Astrocyte of the spinal cord (primary cell): ENCODE measurements at regions not wholly inside any gene's neighbourhood (a gene's known extent, or its start where the extent isn't known, plus 50 kb on each side); places are given as distances from the start of the nearest gene placed in this dataset.

Experiments
- DNase-seq: peaks from one replicate; pipeline ENCODE4 v3.0.0; 2011; ENCODE audit warnings: low read depth, low spot score
- H3K4me3 ChIP-seq: 2 replicates; pipeline ENCODE4 v1.5.1; 2011; ENCODE audit warnings: low read depth, mild to moderate bottlenecking, low read length, moderate library complexity
- in situ Hi-C: cut with HindIII; loops from 2 replicates; pipeline ENCODE4 v1.10.0; 2017; ENCODE audit warnings: low sequenced_read_pairs
- TF ChIP-seq, protein P1 (sequence below): IDR thresholded peaks from 2 replicates; pipeline ENCODE4 v1.5.1; 2012; ENCODE audit warnings: low read depth, mild to moderate bottlenecking, low read length, inconsistent platforms

DNA sequence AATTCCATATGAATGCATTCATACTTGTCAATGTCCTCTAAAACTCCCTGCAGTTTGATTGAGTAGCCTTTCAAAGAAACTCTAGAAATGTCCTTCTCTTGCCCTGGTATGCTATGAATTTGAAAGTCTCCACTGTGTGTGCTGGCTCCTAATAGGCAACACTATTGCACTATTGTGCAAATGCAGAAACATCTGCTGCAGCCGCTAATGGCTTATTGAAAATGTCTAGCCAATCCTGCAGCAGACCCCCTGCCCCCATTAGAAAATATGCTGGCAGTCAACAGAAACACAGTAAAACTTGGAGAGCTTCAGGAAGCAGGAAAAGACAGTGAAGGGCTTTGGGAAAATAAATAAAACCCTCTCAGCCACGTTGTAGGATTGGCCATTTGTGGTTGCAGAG, 87.3 kb upstream of the GRAMD2B start:
- in situ Hi-C loops = no loop called here
- TF ChIP-seq, protein P1, sequence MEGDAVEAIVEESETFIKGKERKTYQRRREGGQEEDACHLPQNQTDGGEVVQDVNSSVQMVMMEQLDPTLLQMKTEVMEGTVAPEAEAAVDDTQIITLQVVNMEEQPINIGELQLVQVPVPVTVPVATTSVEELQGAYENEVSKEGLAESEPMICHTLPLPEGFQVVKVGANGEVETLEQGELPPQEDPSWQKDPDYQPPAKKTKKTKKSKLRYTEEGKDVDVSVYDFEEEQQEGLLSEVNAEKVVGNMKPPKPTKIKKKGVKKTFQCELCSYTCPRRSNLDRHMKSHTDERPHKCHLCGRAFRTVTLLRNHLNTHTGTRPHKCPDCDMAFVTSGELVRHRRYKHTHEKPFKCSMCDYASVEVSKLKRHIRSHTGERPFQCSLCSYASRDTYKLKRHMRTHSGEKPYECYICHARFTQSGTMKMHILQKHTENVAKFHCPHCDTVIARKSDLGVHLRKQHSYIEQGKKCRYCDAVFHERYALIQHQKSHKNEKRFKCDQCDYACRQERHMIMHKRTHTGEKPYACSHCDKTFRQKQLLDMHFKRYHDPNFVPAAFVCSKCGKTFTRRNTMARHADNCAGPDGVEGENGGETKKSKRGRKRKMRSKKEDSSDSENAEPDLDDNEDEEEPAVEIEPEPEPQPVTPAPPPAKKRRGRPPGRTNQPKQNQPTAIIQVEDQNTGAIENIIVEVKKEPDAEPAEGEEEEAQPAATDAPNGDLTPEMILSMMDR = no peak

DNA sequence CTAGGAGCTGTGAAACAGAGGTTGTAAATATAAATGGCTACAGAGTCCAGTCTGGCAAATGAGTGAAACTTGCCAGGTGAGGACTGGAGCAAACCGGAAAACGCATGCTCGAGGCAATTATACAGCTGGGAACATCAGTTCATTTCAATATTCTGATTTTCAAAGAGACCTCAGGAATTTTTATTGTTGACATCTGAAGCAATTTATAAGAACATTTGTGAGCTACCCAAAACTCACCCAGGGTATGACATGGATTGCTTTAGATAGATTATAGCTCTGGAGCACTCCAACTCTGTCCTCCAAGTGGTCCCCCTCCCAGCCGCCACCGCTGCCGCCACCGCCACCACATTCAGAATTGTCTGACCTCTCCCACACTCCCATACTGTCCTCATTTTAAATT, 84.6 kb upstream of the GRAMD2B start:
- H3K4me3 ChIP-seq = no peak overlapping the region
- DNase-seq = no peak
- in situ Hi-C loops = no loop called here
- TF ChIP-seq, protein P1 = no peak

More for the DNA sequence above, 87.3 kb upstream of the GRAMD2B start:
- DNase-seq = peak; percentile 18
- no peak overlapping the region for H3K4me3 ChIP-seq

DNA sequence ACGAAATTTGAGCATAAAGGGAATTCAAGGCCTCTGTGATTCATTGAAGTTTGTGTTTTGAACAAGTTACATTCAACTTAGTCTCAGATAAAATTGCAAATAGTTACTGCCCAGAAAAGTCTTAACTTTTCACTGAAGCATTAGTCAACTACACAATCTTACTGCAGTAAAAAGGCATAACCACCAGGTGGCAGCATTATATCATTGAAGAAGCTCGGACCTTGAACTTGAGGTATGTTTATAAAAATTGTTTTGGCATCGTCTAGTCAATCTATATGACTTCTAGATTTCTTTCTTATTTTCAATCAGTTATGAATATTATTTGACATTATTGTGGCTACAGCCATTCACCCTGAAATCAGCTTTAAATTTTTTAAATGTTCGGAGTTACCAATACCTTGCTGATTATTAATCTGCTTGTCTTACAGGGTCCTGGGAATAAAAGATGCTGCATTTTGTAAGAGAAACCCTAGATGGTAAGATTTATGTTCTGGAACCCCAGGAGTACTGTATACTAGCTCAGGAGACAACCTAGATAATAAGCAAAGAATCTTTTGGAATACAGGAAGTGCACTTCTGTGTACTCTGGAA, 83.9 kb upstream of the GRAMD2B start:
- in situ Hi-C loops = no loop called here
- TF ChIP-seq, protein P1 = peak; percentile 69
- DNase-seq = peak; percentile 77
- no peak overlapping the region for H3K4me3 ChIP-seq

GRCh38 chr5:126341906-126342630, 81.1 kb upstream of the GRAMD2B start:
- TF ChIP-seq, protein P1 = no peak
- H3K4me3 ChIP-seq = no peak overlapping the region
- in situ Hi-C loops = loop anchor here (10.0 kb wide), 1 partner anchor 203 kb away; no protein-coding TSS in a partner anchor
- no peak for DNase-seq

DNA sequence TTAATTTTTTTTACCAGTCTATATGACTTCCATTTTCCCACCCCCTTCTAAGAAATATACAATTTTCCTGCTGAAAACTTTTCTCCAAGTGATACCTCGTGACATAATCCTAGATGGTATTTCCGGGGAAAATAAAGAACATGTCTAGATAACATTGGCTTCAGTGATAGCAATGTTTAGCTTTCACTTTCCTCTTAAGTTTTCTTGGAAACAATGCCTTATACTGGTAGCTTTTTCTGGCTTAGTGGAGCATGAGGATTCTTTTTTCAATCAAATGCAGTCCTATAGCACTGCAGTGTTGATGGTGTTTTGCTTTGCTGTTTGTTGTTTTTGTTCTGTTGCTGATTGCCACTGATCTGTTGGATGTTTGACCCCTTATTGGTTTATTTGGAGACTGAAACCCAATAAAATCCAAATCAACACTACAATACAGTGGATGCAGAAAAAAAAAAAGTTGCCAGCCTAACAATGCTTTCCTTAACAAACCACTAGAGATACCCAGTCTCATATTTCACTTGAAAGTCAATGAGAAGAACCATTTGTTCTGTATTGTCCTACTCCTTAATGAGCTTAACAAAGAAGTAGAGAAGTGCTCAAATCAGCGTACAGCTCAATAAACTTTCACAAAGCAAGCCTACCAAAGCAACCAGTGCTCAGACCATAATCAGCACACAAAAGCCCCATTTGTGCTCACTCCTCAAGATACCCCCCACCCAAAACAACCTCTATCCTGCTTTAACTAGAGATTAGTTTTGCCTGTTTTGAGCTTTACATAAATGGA, 74.2 kb upstream of the GRAMD2B start:
- in situ Hi-C loops = loop anchor here (10.0 kb wide), 1 partner anchor 196 kb away; no protein-coding TSS in a partner anchor
- no peak for DNase-seq
- H3K4me3 ChIP-seq = no peak overlapping the region
- TF ChIP-seq, protein P1 = no peak

DNA sequence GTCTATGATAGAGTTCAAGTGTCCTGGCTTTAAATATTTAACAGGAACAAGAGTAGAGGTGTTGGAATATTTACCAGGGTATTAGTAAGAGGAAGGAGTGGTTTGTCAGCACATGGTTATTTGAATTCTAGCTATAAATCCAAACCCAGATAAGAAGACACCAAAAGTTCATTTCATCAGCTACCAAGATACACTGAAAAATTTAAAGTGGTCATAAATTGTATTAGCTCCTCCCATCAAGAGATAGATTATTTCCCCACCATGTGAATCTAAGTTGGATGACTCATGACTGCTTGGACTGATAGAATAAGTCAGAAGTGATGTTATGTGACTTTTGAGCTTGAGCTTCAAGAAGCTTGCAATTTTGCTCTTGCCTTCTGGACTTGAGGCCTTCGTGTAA, 72.1 kb upstream of the GRAMD2B start:
- TF ChIP-seq, protein P1 = no peak
- in situ Hi-C loops = no loop called here
- peak; percentile 52 for DNase-seq
- no peak overlapping the region for H3K4me3 ChIP-seq
